WERI-Rb-1 (cell line): ENCODE measurements at regions not wholly inside any gene's neighbourhood (a gene's known extent, or its start where the extent isn't known, plus 50 kb on each side); places are given as distances from the start of the nearest gene placed in this dataset.

Source experiments
- DNase-seq: peaks from one replicate; pipeline ENCODE4 v3.0.0-alpha.2; 2020
- H3K27ac ChIP-seq: fragments of 250-450 bp; sonication (Bioruptor Pico); 2 replicates; pipeline ENCODE4 v1.5.1; 2020; ENCODE audit warnings: mild to moderate bottlenecking, moderate library complexity
- H3K27me3 ChIP-seq: fragments of 250-450 bp; sonication (Bioruptor Pico); 2 replicates; pipeline ENCODE4 v1.5.1; 2021; ENCODE audit warnings: mild to moderate bottlenecking, low read depth, moderate library complexity; ENCODE audit not compliant: insufficient read depth, severe bottlenecking
- H3K36me3 ChIP-seq: fragments of 250-450 bp; sonication (Bioruptor Pico); 2 replicates; pipeline ENCODE4 v1.5.1; 2020; ENCODE audit warnings: mild to moderate bottlenecking, moderate library complexity
- H3K4me3 ChIP-seq: 2 replicates; pipeline ENCODE4 v1.5.1; 2011; ENCODE audit warnings: low read depth, mild to moderate bottlenecking, control low read depth, low read length
- H3K9me3 ChIP-seq: fragments of 250-450 bp; sonication (Bioruptor Pico); 2 replicates; pipeline ENCODE4 v1.5.1; 2021; ENCODE audit warnings: mild to moderate bottlenecking, moderate library complexity; ENCODE audit not compliant: severe bottlenecking
- TF ChIP-seq, protein P1 (sequence below): IDR thresholded peaks from 2 replicates; pipeline ENCODE4 v1.5.1; 2011; ENCODE audit warnings: low read depth, mild to moderate bottlenecking, control low read depth, inconsistent platforms, low read length

DNA sequence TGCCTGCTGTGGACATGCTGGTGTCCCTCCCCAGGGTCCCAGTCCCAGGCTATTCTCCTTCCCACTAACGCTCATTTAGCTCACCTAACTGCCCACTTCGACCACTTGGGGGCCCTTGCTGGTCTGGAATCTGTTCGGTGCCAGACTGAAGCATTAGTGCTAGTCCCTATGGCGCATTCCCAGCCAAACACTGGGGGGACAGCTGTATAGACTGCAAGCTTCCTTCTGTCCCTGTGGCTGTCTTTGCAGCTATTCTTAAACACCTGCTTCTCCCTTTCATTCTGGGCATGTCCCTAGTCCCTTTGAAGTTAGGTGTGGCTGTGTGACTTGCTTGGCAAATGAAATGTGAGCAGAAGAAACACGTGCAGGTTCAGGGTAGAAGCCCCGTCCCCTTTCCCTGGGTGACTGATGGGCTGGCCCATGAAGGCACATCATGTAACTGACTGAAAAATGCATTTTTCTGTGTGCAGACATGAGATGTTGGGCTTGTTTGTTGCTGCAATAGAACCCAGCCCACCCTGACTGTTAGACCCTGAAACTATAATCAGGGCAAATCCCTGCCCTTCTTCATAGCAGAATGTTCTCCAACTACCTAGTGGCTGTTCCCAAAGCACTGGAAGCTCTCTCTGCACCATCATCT is 134.4 kb downstream of the BARX1 start:
- TF ChIP-seq, protein P1, sequence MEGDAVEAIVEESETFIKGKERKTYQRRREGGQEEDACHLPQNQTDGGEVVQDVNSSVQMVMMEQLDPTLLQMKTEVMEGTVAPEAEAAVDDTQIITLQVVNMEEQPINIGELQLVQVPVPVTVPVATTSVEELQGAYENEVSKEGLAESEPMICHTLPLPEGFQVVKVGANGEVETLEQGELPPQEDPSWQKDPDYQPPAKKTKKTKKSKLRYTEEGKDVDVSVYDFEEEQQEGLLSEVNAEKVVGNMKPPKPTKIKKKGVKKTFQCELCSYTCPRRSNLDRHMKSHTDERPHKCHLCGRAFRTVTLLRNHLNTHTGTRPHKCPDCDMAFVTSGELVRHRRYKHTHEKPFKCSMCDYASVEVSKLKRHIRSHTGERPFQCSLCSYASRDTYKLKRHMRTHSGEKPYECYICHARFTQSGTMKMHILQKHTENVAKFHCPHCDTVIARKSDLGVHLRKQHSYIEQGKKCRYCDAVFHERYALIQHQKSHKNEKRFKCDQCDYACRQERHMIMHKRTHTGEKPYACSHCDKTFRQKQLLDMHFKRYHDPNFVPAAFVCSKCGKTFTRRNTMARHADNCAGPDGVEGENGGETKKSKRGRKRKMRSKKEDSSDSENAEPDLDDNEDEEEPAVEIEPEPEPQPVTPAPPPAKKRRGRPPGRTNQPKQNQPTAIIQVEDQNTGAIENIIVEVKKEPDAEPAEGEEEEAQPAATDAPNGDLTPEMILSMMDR: peak; percentile 79
- peaks cover 16% of the 10 kb centered on the region for H3K9me3 ChIP-seq
- no peak overlapping the region for H3K4me3 ChIP-seq
- no peaks in the 10 kb centered on the region for H3K36me3 ChIP-seq
- H3K27me3 ChIP-seq: peaks cover 43% of the 10 kb centered on the region
- H3K27ac ChIP-seq: no peak overlapping the region
- peak; percentile 72 for DNase-seq

DNA sequence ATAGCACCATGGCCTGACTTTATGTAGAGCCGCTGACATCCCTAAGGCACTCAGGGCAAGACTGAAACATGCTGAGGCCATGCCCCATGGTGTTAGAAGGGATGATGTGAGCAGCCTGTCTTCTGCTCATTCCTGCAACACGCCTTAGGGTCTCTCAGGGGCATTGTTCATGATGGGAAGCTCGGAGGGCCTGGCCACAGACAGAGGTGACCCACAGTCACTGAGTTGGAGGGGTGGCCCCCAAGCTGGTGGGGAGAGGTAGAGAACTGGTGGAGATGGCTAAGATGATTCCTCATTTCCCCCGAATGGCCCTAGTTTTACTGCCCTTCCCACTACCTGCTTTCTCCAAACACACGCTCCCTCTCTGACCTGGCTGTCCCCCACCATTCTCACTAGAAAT is 135.2 kb downstream of the BARX1 start:
- TF ChIP-seq, protein P1: no peak
- peaks cover 43% of the 10 kb centered on the region for H3K27me3 ChIP-seq
- H3K9me3 ChIP-seq: peaks cover 16% of the 10 kb centered on the region
- H3K36me3 ChIP-seq: no peaks in the 10 kb centered on the region
- H3K27ac ChIP-seq: no peak overlapping the region
- H3K4me3 ChIP-seq: no peak overlapping the region
- peak; percentile 5 for DNase-seq

DNA sequence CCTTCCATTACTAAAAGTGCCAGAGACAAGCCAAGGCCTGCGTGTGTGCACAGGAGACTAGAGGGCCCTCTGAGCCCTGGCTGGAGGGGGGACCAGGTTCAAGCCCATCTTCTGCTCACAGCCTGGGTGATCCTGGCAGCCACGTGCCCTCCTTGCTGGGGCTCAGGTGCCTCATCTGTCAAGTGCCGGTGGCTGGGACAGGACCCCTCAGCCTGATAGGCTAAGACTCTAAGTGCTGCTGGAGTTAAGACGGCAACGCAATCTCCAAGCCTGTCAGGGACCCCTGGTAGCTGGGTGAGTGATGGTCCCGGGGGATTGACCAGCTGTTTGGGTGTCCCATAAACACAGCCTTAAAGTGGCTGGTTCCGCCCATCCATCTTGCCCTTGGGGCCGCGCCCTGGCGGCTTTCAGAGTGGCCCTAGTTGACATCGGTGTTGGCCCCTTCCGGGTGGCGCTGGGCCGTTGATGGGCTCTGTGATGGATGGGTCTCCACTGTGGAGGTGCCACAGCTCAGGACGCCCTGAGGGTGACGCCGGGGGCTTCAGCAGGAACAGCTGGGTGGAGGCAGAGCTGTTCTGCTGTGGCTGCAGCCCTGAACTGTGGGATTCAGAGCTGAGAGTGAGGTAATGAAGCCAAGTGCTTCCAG is 136.2 kb downstream of the BARX1 start:
- peaks cover 16% of the 10 kb centered on the region for H3K9me3 ChIP-seq
- peak; percentile 8 for DNase-seq
- no peak overlapping the region for H3K4me3 ChIP-seq
- TF ChIP-seq, protein P1: no peak
- no peaks in the 10 kb centered on the region for H3K36me3 ChIP-seq
- H3K27ac ChIP-seq: no peak overlapping the region
- peaks cover 38% of the 10 kb centered on the region for H3K27me3 ChIP-seq

DNA sequence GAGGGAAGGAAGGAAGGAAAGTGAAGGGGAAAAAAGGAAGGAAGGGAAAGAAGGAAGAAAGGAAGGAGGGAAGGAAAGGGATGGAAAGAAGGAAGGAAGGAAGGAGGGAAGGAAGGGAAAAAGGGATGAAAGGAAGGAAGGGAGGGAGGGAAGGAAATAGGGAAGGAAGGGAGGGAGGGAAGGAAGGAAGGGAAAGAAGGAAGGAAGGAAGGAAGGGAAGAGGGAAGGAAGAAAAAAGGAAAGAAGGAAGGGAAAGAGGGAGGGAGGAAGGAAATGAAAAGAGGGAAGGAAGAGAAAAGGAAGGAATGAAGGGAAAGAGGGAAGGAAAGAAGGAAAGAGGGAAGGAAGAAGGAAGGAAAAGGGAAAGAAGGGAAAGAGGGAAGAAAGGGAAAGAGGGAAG is 136.9 kb downstream of the BARX1 start:
- Histone ChIP-seq H3K27me3 (peaks cover 38% of the 10 kb centered on the region), H3K4me3 (no peak overlapping the region)
- TF ChIP-seq, protein P1: no peak

DNA sequence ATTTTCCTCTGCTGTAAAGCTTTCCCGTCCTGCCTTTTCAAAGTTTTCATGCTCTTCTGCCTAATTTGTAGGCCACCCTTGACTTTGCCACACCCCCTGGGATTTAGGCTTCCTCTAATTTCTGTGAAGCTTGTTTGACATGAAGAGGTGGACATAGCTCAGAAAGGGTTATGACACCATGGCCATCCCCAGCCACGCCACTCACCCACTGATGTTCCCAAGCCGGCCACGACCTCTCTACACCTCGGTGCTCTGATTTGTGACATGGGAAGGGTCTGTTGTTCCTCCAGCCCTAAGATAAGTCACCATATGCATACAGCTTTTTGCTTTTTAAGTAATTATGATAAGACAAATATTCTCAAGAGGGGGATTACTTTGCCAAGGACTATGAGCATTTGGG is 139.5 kb downstream of the BARX1 start:
- peaks cover 28% of the 10 kb centered on the region for H3K27me3 ChIP-seq
- H3K36me3 ChIP-seq: no peaks in the 10 kb centered on the region
- TF ChIP-seq, protein P1: no peak
- no peak overlapping the region for H3K4me3 ChIP-seq
- no peak overlapping the region for H3K27ac ChIP-seq
- H3K9me3 ChIP-seq: no peaks in the 10 kb centered on the region
- DNase-seq: no peak

More for the DNA sequence above, 136.9 kb downstream of the BARX1 start:
- Histone ChIP-seq H3K27ac (no peak overlapping the region), H3K9me3 (peaks cover 14% of the 10 kb centered on the region), H3K36me3 (no peaks in the 10 kb centered on the region)
- no peak for DNase-seq
